GM18951 (cell line): ENCODE measurements at regions not wholly inside any gene's neighbourhood (a gene's known extent, or its start where the extent isn't known, plus 50 kb on each side); places are given as distances from the start of the nearest gene placed in this dataset.

Experiments
- POLR2A ChIP-seq: IDR thresholded peaks from 4 replicates; pipeline ENCODE4 v1.6.1; 2011; ENCODE audit warnings: mild to moderate bottlenecking; ENCODE audit not compliant: insufficient read length, insufficient read depth; ENCODE audit errors: extremely low read depth
- in situ Hi-C: fragments of 300-500 bp; cut with MboI; formaldehyde crosslinking; loops from one replicate; pipeline ENCODE4 v1.12.0; 2022; ENCODE audit warnings: low sequenced_read_pairs, mixed read lengths, inconsistent platforms; ENCODE audit not compliant: unreplicated experiment

DNA sequence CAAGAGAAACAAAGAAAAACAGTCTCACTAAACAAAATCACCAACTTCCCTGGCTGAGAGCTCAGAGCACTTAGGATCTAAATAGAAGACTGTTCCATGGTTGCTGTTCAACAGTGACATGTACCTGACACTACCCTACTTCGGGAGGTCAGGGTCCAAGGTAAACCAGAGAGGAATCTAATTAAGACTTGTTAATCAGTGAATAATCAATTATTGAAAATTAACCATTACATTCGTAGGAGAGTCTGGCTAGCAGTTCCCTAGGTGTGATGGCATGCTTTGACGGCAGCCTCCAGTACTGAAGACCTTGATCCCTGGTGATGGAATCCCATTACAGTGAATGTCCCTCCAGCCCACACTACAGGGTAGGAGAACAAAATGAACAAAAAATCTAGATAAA is 154.0 kb upstream of the AFDN start:
- in situ Hi-C loops, result no loop called here
- TF ChIP-seq POLR2A, result no peak

DNA sequence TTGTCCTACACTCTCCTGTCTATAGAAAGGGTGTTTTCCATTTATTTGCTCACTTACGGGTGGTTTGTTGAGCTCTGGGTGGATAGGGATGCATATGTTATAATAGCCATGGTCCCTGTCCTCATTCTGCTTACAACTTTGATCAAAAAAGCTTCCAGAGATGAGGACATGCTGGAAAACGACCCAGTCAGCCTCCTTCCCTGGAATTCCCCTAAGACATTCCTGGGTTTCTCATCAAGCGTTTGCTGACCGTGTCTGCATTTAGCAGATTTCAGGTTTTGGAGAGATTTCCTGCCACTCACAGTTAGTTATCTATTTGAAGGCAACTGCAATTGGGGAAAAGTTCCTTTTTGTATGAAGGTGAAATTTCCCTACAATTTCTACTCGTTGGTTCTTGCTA is 152.8 kb upstream of the AFDN start:
- in situ Hi-C loops, result no loop called here
- no peak for TF ChIP-seq POLR2A

DNA sequence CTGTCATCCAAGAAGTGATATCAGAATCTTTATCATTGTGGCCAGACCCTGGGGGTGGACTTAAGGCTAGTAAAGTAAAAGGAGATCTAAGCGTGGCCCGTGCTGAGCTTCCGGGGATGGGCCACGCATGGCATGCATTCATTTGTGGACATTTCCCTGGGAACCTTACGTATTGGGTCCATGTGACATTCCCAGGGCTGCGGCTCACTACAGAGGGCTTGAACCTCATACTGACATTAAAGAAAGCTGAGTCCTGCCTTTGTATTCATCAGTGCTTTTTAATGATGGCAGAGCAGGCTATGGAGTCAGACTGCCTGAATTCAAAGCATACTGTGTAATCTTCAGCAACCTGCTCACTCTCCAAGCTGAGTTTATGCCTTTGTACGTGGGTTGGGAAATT is 152.2 kb upstream of the AFDN start:
- in situ Hi-C loops, result no loop called here
- no peak for TF ChIP-seq POLR2A

DNA sequence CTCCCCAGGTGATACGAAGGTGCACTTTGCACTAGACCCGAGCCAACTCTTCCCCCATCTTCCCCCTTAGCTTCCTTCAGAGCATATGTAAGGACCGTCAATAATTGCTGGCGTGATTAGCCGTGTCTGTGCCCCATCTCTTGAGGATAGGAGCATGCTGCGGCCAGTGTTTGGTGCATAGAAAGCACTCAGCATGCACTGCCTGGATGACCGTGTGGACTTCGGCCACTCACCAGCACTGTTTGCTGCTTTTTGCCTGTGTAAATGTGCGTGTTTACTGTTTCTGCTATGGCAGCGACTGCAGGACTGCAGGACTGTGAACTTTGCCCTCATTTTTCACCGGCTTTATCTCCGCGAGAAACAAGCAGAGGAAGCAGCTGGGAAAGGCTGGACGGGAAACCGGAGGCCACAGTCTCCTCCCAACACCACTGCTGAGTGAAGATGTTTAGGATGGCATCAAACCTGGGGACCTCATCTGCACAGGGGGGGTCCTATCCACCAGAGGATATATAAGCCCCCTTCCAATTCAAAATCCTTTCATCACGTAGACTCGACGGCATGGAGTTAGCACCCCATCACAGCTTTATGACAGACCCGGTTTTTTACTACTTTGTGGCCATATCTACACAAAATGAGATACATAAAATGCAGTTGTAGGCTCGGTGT is 150.6 kb upstream of the AFDN start:
- in situ Hi-C loops, result no loop called here
- TF ChIP-seq POLR2A, result no peak

DNA sequence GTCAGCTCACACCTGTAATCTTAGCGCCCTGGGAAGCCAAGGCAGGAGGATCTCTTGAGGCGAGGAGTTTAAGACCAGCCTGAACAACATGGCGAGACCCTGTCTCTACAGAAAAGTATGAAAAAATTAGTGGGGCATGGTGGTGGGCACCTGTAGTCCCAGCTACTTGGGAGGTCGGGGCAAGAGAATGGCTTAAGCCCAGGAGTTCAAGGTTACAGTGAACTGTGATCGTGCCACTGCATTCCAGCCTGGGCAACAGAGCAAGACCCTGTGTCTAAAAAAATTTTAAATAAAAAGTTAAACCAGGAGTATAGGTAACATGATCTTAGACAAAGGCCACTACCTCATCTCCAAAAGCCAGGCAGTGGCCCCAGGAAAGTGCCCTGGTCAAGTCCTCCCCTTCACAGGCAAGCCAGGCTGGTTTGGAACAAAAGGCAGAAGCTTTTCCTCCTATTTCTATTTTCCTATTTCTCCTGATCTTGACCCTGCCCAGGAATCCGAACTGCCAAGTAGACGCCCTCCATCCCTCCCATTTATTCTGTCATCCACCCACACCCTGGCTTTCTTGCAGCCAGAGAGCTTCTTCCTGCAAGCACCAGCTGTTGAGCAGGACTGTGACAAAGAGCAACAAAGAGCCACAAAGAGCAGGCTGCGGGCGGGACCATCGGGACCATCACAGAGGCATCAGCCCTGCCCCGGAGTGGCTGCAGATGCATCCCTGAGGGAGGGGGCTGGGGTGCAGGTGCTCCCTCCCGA is 149.9 kb upstream of the AFDN start:
- in situ Hi-C loops, result no loop called here
- no peak for TF ChIP-seq POLR2A

DNA sequence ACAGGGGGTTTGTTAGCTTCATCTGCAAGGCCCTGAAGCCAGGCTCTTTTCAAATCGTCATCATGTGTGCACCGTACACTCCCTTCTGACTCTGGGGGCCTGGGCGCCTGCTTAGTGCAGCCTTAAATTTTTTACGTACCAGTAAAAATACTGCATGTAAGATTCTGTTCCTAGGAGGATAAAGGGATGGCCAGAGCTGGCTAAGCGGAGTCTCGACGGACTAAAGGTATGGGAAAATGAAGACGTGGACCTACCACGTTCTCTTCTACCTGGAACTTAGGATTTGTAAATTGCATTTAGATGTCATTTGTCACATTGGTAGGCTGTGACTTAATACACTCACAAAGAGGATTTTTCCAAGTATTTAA is 149.3 kb upstream of the AFDN start:
- TF ChIP-seq POLR2A, result no peak
- in situ Hi-C loops, result no loop called here

DNA sequence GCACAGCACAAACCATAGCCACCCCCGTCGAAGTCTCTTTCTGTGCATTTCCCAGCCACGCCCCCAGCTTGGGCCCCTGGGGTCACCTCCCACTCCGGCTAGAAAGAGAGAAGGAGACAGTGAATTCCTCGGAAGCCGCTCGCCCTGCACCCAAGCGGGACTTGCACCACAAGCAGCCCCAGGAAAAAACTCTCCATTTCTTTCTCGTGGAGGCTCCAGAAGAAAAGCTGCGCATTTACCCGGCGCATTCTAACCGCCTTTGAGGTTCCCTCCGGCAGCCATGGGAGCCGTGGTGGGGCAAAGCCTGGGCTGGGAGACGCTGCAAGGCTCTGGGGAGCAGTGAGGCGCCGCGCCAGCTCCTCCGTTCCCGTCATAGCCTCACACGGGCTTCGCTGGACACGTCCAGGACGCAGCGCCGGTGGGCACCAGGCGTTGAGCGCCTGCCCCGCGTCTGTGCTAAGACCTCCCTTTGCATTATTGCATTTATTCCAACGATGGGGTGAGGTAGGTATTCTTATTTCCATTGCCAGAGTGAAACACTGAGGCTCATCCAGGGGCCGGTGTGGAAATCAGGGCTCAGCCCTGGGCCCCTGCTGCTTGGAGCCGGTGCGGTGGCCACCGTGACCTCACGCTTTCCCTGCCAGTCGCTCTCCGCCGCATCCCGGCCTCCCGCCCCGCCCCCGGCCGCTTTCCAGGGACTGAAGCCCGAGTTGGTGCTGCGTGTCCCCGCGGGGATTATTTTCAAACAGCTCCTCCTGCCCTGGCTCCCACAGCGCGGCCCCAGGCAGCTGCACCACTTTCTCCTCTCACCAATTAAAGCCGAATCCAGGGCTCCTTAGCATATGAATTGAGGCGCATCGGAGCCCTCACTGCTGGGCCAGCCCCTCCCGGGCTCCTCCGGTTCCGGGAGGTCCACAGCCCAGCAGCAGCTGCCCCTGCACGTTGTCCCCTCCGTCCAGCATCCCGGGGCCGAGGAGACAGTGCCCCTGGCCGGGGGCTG is 148.3 kb upstream of the AFDN start:
- in situ Hi-C loops, result no loop called here
- TF ChIP-seq POLR2A, result no peak

DNA sequence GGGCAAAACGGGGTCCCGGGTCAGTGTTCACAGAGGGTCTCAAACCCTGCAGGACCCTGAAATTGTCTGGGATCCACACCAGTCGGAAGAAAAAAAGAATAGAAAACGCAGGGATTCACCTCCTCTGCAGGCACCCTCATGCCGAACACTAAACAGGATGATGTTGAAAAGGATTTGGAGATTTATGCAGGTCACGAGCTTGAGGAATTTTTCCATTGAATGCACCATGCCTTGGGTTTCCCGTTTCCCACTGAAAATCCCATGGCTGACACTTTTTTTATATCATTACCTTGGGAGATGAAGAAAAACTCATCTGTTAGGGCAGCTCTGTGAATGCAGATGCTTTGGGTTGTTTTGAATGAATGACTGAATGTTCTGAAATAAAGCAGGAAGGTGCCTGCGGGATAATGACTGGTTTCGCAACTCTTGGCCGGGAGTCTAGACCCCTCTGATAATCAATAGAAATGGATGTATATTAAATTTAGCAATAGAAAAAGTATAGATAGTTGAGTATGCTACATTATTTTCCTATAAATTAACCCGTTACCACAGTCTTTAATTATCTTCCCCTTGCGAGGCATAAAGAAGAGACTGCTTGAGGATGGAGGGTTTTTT is 147.5 kb upstream of the AFDN start:
- in situ Hi-C loops, result no loop called here
- no peak for TF ChIP-seq POLR2A

DNA sequence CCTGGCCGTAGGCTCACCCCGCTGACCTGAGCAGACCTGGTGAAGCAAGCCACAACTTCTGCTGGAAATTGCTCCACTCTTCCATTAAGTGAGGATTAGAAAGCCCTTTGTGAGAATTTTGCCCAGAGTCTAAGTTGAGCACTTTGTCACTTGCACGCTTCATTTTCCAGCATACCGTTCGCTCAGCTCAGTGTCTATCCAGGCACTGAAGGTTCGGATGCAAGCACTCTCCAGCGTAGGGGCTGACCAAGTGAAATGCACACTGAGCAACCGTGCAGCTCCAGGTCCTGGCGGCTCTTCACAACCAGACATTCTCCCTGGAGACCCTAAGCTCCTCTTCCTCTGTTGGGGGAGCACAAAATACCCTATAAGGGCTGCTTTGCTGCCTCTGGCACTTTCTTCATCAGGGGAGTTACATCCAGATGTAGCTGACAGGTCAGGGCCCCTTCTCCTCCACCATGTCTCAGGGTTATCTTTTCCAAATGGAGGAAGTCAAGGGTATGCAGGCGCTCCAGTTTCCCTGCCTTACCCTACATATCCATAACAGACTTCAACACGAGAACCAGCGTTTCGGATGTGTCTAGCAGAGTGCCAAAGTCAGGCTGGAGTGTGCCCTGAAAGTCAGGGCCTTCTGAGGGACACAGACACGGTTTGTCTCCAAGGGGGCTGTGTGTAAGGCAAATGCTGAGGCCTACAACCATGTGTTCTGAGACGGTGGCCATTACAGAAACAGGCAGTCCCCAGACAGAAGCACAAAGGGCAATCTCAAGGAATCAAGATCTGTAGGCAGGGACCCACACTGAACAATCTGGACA is 146.7 kb upstream of the AFDN start:
- in situ Hi-C loops, result no loop called here
- TF ChIP-seq POLR2A, result no peak

DNA sequence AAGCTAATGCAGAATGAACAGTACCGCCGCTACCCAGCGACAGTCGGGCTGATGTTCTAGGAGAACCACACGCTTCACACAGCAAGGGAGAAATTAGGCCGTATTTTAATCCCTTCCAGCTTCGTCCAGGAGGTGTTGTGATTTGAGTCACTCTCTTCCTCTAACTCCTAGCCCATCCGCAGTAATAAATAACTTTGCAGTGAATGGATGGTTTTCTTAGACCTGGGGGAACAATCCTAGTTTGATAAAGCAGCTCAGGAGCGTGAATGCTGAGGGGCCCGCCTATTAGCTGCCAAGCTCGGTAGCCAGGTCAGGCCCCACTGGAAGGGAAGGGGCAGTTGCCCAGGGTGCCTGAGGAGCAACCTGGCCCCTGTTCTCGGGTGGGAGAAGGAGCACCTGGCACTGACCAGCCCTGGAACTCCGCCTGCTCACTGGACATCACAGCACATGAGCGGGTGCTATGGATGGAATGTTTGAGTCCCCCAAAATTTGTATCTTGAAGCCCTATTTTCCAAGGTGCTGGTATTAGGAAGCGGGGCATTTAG is 146.0 kb upstream of the AFDN start:
- TF ChIP-seq POLR2A, result no peak
- in situ Hi-C loops, result no loop called here

DNA sequence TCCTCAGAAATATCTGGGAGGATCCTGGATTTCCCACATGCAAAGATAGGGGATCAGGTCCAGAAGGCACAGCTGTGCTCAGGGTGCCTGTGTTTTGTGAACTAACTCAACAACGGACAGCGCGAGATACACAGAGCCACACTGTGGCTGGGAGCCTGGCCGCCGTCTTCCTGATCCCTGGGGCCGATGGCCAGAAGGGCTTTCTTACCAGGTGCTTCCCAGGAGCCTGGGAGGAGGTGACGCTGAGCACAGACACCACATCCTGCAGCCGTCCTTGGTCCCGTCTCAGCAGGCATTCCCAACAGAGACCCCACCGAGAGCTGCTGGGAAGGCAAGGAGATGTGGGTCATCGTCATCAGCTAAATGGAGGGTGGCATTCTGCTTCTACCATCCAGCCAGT is 144.6 kb upstream of the AFDN start:
- no peak for TF ChIP-seq POLR2A

DNA sequence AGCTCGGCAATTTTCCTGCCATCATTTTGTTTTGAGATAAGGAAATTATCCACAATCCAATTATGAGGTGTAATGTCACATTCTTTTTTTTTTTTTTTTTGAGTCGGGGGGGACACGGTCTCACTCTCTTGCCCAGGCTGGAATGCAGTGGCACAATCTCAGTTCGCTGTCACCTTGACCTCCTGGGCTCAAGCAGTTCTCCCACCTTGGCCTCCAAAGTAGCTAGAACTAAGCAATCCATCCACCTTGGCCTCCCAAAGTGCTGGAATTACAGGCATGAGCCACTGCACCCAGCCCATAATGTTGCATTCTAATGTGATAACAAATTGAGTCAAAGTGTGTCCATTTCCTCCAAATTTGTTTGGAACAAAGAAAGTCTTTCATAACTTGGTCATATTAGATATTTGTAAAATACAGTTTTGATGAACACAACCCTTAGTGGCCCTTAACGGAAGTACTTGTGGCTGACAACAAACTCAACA is 144.1 kb upstream of the AFDN start:
- TF ChIP-seq POLR2A, result no peak

More for the DNA sequence above, 144.6 kb upstream of the AFDN start:
- in situ Hi-C loops, result no loop called here

More for the DNA sequence above, 144.1 kb upstream of the AFDN start:
- in situ Hi-C loops, result no loop called here
